Choroid plexus epithelial cell (primary cell): ENCODE measurements at regions not wholly inside any gene's neighbourhood (a gene's known extent, or its start where the extent isn't known, plus 50 kb on each side); places are given as distances from the start of the nearest gene placed in this dataset.

Experiments
- DNase-seq: peaks from one replicate; pipeline ENCODE4 v3.0.0-alpha.2; 2010; ENCODE audit warnings: low read depth
- H3K4me3 ChIP-seq: 2 replicates; pipeline ENCODE4 v1.5.1; 2011; ENCODE audit warnings: low read depth, mild to moderate bottlenecking, control low read depth, low read length, moderate library complexity
- CTCF ChIP-seq: conservative IDR thresholded peaks from 2 replicates; pipeline ENCODE4 v1.5.1; 2011; ENCODE audit warnings: low read depth, mild to moderate bottlenecking, control low read depth, inconsistent platforms, low read length, moderate library complexity

DNA sequence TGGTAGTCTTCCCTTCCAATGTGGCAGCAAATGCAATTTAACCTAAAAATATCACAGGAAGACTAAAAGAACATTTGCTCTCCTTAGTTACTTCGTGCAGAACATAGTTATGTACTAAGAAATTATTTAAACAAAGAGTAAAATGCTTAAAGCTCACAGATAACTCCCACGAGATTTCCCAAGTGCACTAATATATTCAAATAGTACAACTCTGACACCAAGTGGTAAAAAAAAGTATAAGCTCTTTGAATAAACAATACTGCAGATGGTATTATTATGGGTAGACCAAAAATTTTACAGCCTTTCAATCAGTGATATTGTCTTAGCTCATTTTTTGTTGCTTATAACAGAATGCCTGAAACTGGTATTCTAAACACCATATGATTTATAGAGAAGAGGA, 52.8 kb upstream of the FILIP1 start:
- no peak overlapping the region for H3K4me3 ChIP-seq
- peak; percentile 34 for TF ChIP-seq CTCF
- DNase-seq: peak; percentile 68

- no peak for TF ChIP-seq CTCF
- no peak for DNase-seq
- no peak overlapping the region for H3K4me3 ChIP-seq
Observed at GRCh38 chr6:75550544-75551167, 51.0 kb upstream of the SENP6 start.

- no peak for DNase-seq
- H3K4me3 ChIP-seq: no peak overlapping the region
- no peak for TF ChIP-seq CTCF
Observed at GRCh38 chr6:75551367-75551952, 50.2 kb upstream of the SENP6 start.
